Karpas-422 (cell line): ENCODE measurements at regions not wholly inside any gene's neighbourhood (a gene's known extent, or its start where the extent isn't known, plus 50 kb on each side); places are given as distances from the start of the nearest gene placed in this dataset.

Source experiments
- DNase-seq: peaks from one replicate; pipeline ENCODE4 v3.0.0-alpha.2; 2015
- H2AFZ ChIP-seq: fragments of 200-600 bp; sonication (generic); 2 replicates; pipeline ENCODE4 v1.6.1; 2014; ENCODE audit warnings: antibody characterized with exemption, low read length, mixed read lengths
- H3K27ac ChIP-seq: fragments of 200-600 bp; sonication (generic); 2 replicates; pipeline ENCODE4 v1.5.1; 2014; ENCODE audit warnings: mild to moderate bottlenecking, low read length, moderate library complexity
- H3K27me3 ChIP-seq: fragments of 200-600 bp; sonication (generic); 2 replicates; pipeline ENCODE4 v1.6.1; 2014; ENCODE audit warnings: low read length, mixed read lengths
- H3K36me3 ChIP-seq: fragments of 200-600 bp; sonication (generic); 2 replicates; pipeline ENCODE4 v1.6.1; 2014; ENCODE audit warnings: low read length, mixed read lengths; ENCODE audit not compliant: insufficient read depth
- H3K4me1 ChIP-seq: fragments of 200-600 bp; sonication (generic); 2 replicates; pipeline ENCODE4 v1.6.1; 2014; ENCODE audit warnings: mild to moderate bottlenecking, low read length, mixed read lengths
- H3K4me2 ChIP-seq: fragments of 200-600 bp; sonication (generic); 2 replicates; pipeline ENCODE4 v1.6.1; 2014; ENCODE audit warnings: low read length, low read depth, mild to moderate bottlenecking; ENCODE audit not compliant: poor library complexity, severe bottlenecking
- H3K4me3 ChIP-seq: fragments of 200-600 bp; sonication (generic); 2 replicates; pipeline ENCODE4 v1.5.1; 2014; ENCODE audit warnings: mild to moderate bottlenecking, antibody characterized with exemption, low read length, mixed read lengths
- H3K79me2 ChIP-seq: fragments of 200-600 bp; sonication (generic); 2 replicates; pipeline ENCODE4 v1.6.1; 2014; ENCODE audit warnings: mild to moderate bottlenecking, low read length, mixed read lengths
- H3K9ac ChIP-seq: fragments of 200-600 bp; sonication (generic); 2 replicates; pipeline ENCODE4 v1.6.0; 2014; ENCODE audit warnings: low read length
- H3K9me2 ChIP-seq: fragments of 200-600 bp; sonication (generic), shearing (Covaris generic); replicated peaks from 2 replicates; pipeline ENCODE4 v1.6.0; 2014; ENCODE audit warnings: mild to moderate bottlenecking, low read length, moderate library complexity; ENCODE audit not compliant: insufficient read depth
- H3K9me3 ChIP-seq: fragments of 300-700, 200-600 bp; sonication (generic); 2 replicates; pipeline ENCODE4 v1.6.1; 2014; ENCODE audit warnings: low read length, mixed read lengths
- H4K20me1 ChIP-seq: fragments of 200-600 bp; sonication (generic); 2 replicates; pipeline ENCODE4 v1.6.1; 2014; ENCODE audit warnings: mild to moderate bottlenecking, antibody characterized with exemption, low read length, low read depth; ENCODE audit not compliant: insufficient read depth

DNA sequence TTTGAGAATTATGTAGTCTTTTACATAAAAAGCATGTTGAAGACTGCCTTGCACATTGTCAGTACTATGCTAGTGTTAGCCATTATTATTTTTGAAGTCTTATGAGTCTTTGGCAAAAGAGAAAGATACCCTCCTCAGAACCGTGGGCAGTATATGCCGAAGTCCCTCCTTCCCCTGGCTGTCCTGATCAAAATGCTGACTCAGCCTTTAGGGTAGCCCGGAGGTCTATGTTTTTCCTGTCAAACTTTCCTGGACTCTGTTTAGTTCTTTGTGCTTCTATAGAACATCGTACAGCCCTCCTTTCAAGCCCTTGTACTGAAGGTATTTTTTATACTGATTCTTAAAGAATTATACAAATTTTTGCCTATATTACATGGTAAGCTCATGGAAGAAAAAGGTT, 264.7 kb upstream of the ATP5MC3 start:
- no peak overlapping the region for H3K27ac ChIP-seq
- DNase-seq, result no peak
- no peaks in the 10 kb centered on the region for H3K79me2 ChIP-seq
- H3K4me3 ChIP-seq, result no peak overlapping the region
- no peaks in the 10 kb centered on the region for H3K36me3 ChIP-seq
- H4K20me1 ChIP-seq, result no peaks in the 10 kb centered on the region
- H3K27me3 ChIP-seq, result no peaks in the 10 kb centered on the region
- H3K9me3 ChIP-seq, result no peaks in the 10 kb centered on the region
- no peak overlapping the region for H3K4me2 ChIP-seq
- H3K9ac ChIP-seq, result no peak overlapping the region
- no peaks in the 10 kb centered on the region for H3K4me1 ChIP-seq
- no peaks in the 10 kb centered on the region for H3K9me2 ChIP-seq
- H2AFZ ChIP-seq, result no peak overlapping the region

DNA sequence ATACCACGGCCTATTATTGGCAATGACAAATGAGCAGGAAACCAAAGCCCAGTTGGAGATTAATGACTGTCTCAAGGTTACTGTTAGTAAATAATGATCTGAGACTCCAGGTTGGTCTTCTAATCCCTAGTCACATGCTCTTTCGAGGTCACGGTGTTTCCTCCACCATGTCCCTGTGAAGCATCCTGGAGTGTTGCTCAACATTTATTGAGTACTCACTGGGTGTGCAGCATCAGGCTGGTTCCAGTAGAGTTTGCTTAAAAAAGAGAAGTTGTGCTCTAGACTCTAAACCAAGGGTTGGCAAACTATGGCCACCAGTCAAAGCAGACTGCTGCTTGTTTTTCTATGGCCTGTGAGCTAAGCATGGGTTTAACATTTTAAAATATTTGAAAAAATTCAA, 263.8 kb upstream of the ATP5MC3 start:
- Histone ChIP-seq H3K27ac (no peak overlapping the region), H3K4me1 (peaks cover 4% of the 10 kb centered on the region), H3K27me3 (no peaks in the 10 kb centered on the region)

DNA sequence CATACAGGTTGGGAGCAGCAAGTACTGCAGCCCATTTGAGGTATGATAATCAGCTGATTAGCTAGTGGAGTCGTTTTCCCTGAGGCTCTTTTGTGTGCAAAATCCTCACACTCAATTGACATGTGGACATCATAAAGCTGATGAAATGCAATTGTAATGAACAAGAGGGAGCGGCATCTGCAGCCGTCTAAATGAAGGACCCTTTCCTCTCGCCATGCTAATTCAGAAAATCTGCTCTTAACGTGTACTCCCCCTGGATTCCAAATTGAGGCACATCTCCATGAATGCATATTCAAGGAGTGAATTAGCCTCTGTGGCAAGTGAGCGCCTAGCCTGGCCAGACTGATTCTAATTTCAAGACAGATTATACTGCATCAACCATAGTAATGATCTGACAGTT, 260.9 kb upstream of the ATP5MC3 start:
- Histone ChIP-seq H3K27ac (no peak overlapping the region), H3K9ac (no peak overlapping the region), H4K20me1 (no peaks in the 10 kb centered on the region), H3K4me2 (no peak overlapping the region), H3K79me2 (no peaks in the 10 kb centered on the region), H3K4me3 (no peak overlapping the region), H3K27me3 (no peaks in the 10 kb centered on the region), H3K4me1 (peaks cover 4% of the 10 kb centered on the region), H2AFZ (no peak overlapping the region), H3K9me2 (no peaks in the 10 kb centered on the region), H3K9me3 (no peaks in the 10 kb centered on the region), H3K36me3 (no peaks in the 10 kb centered on the region)
- no peak for DNase-seq

More for the DNA sequence above, 263.8 kb upstream of the ATP5MC3 start:
- H3K4me3 ChIP-seq, result no peak overlapping the region
- DNase-seq, result peak; percentile 16
- no peak overlapping the region for H3K9ac ChIP-seq
- H3K4me2 ChIP-seq, result no peak overlapping the region
- H3K9me3 ChIP-seq, result no peaks in the 10 kb centered on the region
- H3K36me3 ChIP-seq, result no peaks in the 10 kb centered on the region
- H4K20me1 ChIP-seq, result no peaks in the 10 kb centered on the region
- no peak overlapping the region for H2AFZ ChIP-seq
- no peaks in the 10 kb centered on the region for H3K79me2 ChIP-seq
- H3K9me2 ChIP-seq, result no peaks in the 10 kb centered on the region

DNA sequence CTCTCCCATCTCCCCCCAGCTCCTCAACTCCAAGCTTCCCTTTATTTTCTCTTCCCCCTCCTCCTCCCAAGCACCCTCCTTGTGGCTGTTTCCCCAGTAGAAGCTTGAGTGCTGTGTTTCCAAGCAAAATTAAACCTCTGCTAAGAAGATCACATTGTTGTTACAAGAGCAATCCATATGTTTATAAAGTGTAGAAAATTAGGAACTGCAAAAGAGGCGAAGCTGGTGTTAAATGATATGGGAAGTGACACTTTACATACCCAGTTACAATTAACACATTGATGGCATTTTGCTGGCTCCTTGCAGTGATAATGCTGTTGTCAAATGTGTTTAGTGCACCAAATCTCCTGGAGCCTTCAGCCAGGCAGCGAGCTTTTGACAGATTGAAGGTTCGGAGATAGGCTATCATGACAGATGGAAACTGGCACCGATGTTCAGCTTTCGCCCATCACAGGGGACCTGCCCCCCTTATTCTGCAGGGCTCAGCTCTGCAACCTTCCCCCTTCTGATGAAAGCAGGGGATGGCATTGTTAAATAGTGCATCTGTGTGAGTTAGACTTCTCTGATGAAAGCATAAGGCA, 259.8 kb upstream of the ATP5MC3 start:
- Histone ChIP-seq H3K9me2 (no peaks in the 10 kb centered on the region), H3K27ac (no peak overlapping the region), H3K27me3 (no peaks in the 10 kb centered on the region), H2AFZ (no peak overlapping the region), H3K36me3 (no peaks in the 10 kb centered on the region), H3K9ac (no peak overlapping the region), H4K20me1 (no peaks in the 10 kb centered on the region), H3K9me3 (no peaks in the 10 kb centered on the region), H3K4me2 (no peak overlapping the region), H3K4me1 (peaks cover 4% of the 10 kb centered on the region), H3K79me2 (no peaks in the 10 kb centered on the region), H3K4me3 (no peak overlapping the region)
- no peak for DNase-seq

DNA sequence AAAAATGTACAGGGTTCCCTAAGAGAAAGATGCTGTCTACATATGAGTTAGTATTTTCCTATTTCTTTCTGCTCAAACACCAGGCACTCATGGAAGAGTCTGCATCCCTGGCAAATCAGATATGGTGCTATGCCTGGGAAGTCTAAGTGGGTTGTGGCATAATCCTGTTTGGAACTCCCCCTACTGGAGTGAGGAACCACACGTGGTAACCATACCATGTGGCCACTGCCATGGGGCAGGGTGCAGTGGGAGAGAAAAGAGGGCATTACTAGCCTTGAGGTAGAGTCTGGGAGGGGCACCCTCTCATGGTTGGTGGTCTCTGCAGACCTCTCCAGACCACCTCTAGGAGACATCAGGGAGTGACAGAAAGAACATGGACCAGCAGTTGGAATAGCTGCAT, 257.9 kb upstream of the ATP5MC3 start:
- Histone ChIP-seq H3K27me3 (no peaks in the 10 kb centered on the region), H3K4me3 (no peak overlapping the region), H3K9me2 (no peaks in the 10 kb centered on the region), H3K9me3 (no peaks in the 10 kb centered on the region), H2AFZ (no peak overlapping the region), H4K20me1 (no peaks in the 10 kb centered on the region), H3K9ac (no peak overlapping the region), H3K79me2 (no peaks in the 10 kb centered on the region), H3K27ac (no peak overlapping the region), H3K4me2 (no peak overlapping the region), H3K4me1 (peaks cover 4% of the 10 kb centered on the region), H3K36me3 (no peaks in the 10 kb centered on the region)
- no peak for DNase-seq

DNA sequence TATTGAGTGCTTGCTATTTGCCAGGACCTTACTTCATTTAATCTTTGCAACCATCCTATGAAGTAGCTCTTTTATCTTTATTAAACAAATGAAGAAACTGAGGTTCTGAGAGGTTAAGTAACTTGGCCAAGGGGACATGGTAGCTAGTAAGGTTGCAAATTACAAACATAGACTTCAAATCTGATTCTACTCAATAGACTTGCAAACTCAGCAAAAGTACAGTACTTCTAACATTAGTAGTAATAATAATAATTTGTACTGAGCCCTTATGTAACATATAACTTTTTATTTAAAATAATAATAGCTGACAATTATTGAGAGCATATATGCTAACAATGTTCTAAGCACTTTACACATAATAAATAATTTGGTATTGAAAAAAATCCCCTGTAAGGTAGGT, 255.7 kb upstream of the ATP5MC3 start:
- Histone ChIP-seq H3K9me3 (no peaks in the 10 kb centered on the region), H3K79me2 (no peaks in the 10 kb centered on the region), H3K27me3 (no peaks in the 10 kb centered on the region), H3K9ac (no peak overlapping the region), H3K27ac (no peak overlapping the region), H3K36me3 (no peaks in the 10 kb centered on the region), H2AFZ (no peak overlapping the region), H3K9me2 (no peaks in the 10 kb centered on the region), H4K20me1 (no peaks in the 10 kb centered on the region), H3K4me3 (no peak overlapping the region), H3K4me2 (no peak overlapping the region), H3K4me1 (peaks cover 4% of the 10 kb centered on the region)
- no peak for DNase-seq

DNA sequence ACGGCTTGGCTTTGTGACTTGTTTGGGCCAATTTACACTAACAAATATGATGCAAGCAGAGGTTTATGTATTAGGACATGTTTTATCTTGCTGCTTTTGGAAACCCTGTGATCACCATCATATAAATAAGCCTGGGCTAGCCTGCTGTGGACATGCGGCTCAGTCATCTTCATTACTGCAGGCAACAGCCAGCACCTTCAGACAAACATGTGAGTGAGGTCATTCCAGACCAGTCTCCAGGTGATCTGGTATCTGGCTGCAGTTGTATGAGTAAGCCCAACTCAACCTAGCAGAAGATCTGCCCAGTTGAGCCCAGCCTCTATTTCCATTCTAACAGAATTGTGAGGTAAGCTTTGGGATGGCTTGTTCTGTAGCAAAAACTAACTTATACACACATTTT, 254.6 kb upstream of the ATP5MC3 start:
- Histone ChIP-seq H3K79me2 (no peaks in the 10 kb centered on the region), H3K4me1 (peaks cover 4% of the 10 kb centered on the region), H4K20me1 (no peaks in the 10 kb centered on the region), H3K4me3 (no peak overlapping the region), H3K4me2 (no peak overlapping the region), H3K27ac (no peak overlapping the region), H3K36me3 (no peaks in the 10 kb centered on the region), H3K9me2 (no peaks in the 10 kb centered on the region), H3K27me3 (no peaks in the 10 kb centered on the region), H3K9me3 (no peaks in the 10 kb centered on the region), H3K9ac (no peak overlapping the region), H2AFZ (no peak overlapping the region)
- no peak for DNase-seq

DNA sequence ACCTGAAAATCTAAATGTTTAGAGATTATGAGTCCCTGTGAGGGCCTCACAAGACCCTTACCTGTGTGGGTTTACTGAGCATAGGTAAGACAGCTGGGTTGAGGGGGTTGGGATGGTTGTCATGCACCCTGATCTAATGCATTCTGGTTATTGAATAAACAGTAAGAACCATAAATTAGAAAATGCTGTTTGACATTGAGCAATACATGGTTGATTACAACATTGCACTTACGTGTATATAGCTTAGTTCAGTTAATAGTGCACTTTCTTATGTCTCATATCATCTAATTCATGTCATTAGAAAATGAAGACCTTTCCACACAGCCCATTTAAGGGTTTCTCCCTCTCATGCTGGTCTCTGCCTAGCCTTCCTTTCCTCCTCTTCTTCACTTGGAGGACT, 253.5 kb upstream of the ATP5MC3 start:
- no peak overlapping the region for H3K4me3 ChIP-seq
- no peak overlapping the region for H3K4me2 ChIP-seq
- no peaks in the 10 kb centered on the region for H3K27me3 ChIP-seq
- H2AFZ ChIP-seq, result no peak overlapping the region
- H3K9me2 ChIP-seq, result no peaks in the 10 kb centered on the region
- no peak for DNase-seq
- no peaks in the 10 kb centered on the region for H3K9me3 ChIP-seq
- no peak overlapping the region for H3K27ac ChIP-seq
- no peaks in the 10 kb centered on the region for H3K36me3 ChIP-seq
- H4K20me1 ChIP-seq, result no peaks in the 10 kb centered on the region
- no peaks in the 10 kb centered on the region for H3K79me2 ChIP-seq
- no peak overlapping the region for H3K9ac ChIP-seq
- no peaks in the 10 kb centered on the region; the same call in 1 of the 2 replicates for H3K4me1 ChIP-seq

DNA sequence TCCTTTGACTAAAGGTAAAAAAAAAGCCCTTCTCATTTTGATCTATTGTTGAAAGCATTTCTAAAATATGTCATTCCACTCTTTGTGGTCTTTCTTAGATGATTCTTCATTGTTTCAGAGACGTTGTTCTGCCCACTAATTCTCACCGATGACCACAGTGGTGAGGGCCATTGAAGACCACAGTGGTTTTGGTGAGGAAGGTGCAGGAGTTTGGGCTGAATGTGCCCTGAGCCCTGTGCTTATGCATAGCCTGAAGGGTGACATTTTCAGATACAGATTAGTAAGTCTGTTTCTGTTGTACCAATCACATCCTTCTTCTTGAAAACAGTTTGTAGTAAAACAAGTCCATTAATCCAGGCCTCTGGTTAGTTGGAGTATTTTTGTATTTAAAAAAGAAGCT, 251.3 kb upstream of the ATP5MC3 start:
- no peak overlapping the region for H2AFZ ChIP-seq
- 0 out of 2 replicates have a peak, but pooled peaks cover 3% of the 10 kb centered on the region for H3K27me3 ChIP-seq
- no peaks in the 10 kb centered on the region for H3K79me2 ChIP-seq
- H3K9me3 ChIP-seq, result peaks cover 8% of the 10 kb centered on the region
- H4K20me1 ChIP-seq, result no peaks in the 10 kb centered on the region
- peak; percentile 31 for DNase-seq
- H3K36me3 ChIP-seq, result no peaks in the 10 kb centered on the region
- H3K4me1 ChIP-seq, result no peaks in the 10 kb centered on the region; the same call in 1 of the 2 replicates
- H3K27ac ChIP-seq, result no peak overlapping the region
- no peak overlapping the region for H3K4me2 ChIP-seq
- no peak overlapping the region for H3K4me3 ChIP-seq
- H3K9me2 ChIP-seq, result no peaks in the 10 kb centered on the region
- H3K9ac ChIP-seq, result no peak overlapping the region
